ENCODE measurements at regions not wholly inside any gene's neighbourhood (a gene's known extent, or its start where the extent isn't known, plus 50 kb on each side); places are given as distances from the start of the nearest gene placed in this dataset.

DNA sequence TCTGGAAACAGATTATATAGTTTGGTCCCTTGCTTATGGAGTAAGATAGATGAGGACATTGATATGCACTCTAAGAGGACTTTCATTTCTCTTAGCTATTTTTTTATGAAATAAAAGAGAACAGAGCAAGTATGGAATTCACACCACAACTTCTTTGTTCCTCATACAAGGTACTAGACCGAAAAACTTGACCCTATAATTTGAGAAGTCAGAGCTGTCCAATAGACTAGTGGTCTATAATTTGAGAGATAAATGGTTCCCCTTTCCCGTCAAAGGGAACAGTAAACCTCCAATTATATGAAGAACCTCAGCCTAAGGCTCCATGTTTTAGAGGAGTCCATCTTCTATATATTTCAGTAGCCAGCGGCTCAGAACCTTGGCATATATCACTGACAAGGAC, 58.5 kb upstream of the HIF1A start:
- no peak for DNase-seq (ENCODE audit: extremely low spot score)
- H3K36me3 ChIP-seq = no peaks in the 10 kb centered on the region
- H3K27ac ChIP-seq (replicated peaks in 1 of 4) = no peak overlapping the region
- WGBS = 82% methylated on average over 3 of the region's 3 CpGs
- H3K27me3 ChIP-seq = no peaks in the 10 kb centered on the region
- intact Hi-C loops (cut with DNase I) = no loop called here
- H3K9me3 ChIP-seq = no peaks in the 10 kb centered on the region
- H3K4me1 ChIP-seq = peaks cover 8 to 11% (median 10%) of the 10 kb centered on the region in 4 donors
- no peak overlapping the region for H3K4me3 ChIP-seq
- TF ChIP-seq POLR2A (IDR thresholded peaks at IDR 0.05; ENCODE audit: low read depth) = no peak
- TF ChIP-seq POLR2AphosphoS5 (IDR thresholded peaks at IDR 0.05) = no peak
- TF ChIP-seq, protein P1, sequence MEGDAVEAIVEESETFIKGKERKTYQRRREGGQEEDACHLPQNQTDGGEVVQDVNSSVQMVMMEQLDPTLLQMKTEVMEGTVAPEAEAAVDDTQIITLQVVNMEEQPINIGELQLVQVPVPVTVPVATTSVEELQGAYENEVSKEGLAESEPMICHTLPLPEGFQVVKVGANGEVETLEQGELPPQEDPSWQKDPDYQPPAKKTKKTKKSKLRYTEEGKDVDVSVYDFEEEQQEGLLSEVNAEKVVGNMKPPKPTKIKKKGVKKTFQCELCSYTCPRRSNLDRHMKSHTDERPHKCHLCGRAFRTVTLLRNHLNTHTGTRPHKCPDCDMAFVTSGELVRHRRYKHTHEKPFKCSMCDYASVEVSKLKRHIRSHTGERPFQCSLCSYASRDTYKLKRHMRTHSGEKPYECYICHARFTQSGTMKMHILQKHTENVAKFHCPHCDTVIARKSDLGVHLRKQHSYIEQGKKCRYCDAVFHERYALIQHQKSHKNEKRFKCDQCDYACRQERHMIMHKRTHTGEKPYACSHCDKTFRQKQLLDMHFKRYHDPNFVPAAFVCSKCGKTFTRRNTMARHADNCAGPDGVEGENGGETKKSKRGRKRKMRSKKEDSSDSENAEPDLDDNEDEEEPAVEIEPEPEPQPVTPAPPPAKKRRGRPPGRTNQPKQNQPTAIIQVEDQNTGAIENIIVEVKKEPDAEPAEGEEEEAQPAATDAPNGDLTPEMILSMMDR (IDR thresholded peaks at IDR 0.05) = no peak
- TF ChIP-seq EP300 (IDR thresholded peaks at IDR 0.05) = no peak

- Histone ChIP-seq H3K27ac (replicated peaks in 1 of 4) (no peak overlapping the region), H3K36me3 (no peaks in the 10 kb centered on the region), H3K4me1 (peaks cover 10 to 17% (median 10%) of the 10 kb centered on the region in 4 donors), H3K27me3 (no peaks in the 10 kb centered on the region), H3K4me3 (no peak overlapping the region), H3K9me3 (no peaks in the 10 kb centered on the region)
- no peak for DNase-seq (ENCODE audit: extremely low spot score)
- intact Hi-C loops (cut with DNase I) = no loop called here
- WGBS = 88% methylated on average over 12 of the region's 12 CpGs
- TF ChIP-seq, protein P1 (IDR thresholded peaks at IDR 0.05) = no peak
- TF ChIP-seq POLR2AphosphoS5 (IDR thresholded peaks at IDR 0.05) = no peak
- TF ChIP-seq POLR2A (IDR thresholded peaks at IDR 0.05; ENCODE audit: low read depth) = no peak
- no peak for TF ChIP-seq EP300 (IDR thresholded peaks at IDR 0.05)
Observed at GRCh38 chr14:61638595-61639387, 56.5 kb upstream of the HIF1A start.

GRCh38 chr14:61640158-61641136, 54.9 kb upstream of the HIF1A start:
- H3K27me3 ChIP-seq = no peaks in the 10 kb centered on the region
- H3K4me3 ChIP-seq = no peak overlapping the region
- H3K4me1 ChIP-seq = peaks cover 10 to 17% (median 10%) of the 10 kb centered on the region in 4 donors
- WGBS = 72% methylated on average over 14 of the region's 14 CpGs
- H3K9me3 ChIP-seq = no peaks in the 10 kb centered on the region
- no peaks in the 10 kb centered on the region for H3K36me3 ChIP-seq
- peak overlapping the region; percentile 50 to 70 (median 66) for H3K27ac ChIP-seq (replicated peaks in 1 of 4)
- no peak for DNase-seq (ENCODE audit: extremely low spot score)
- intact Hi-C loops (cut with DNase I) = no loop called here
- TF ChIP-seq, protein P1 (IDR thresholded peaks at IDR 0.05) = no peak
- TF ChIP-seq EP300 (IDR thresholded peaks at IDR 0.05) (no peak), POLR2AphosphoS5 (IDR thresholded peaks at IDR 0.05) (no peak), POLR2A (IDR thresholded peaks at IDR 0.05; ENCODE audit: low read depth) (no peak)

GRCh38 chr14:61641914-61642613, 53.2 kb upstream of the HIF1A start:
- TF ChIP-seq POLR2AphosphoS5 (IDR thresholded peaks at IDR 0.05) (no peak), POLR2A (IDR thresholded peaks at IDR 0.05; ENCODE audit: low read depth) (no peak), EP300 (IDR thresholded peaks at IDR 0.05) (no peak)
- TF ChIP-seq, protein P1 (IDR thresholded peaks at IDR 0.05) = no peak
- Histone ChIP-seq H3K4me3 (no peak overlapping the region), H3K27me3 (no peaks in the 10 kb centered on the region), H3K27ac (replicated peaks in 1 of 4) (peak overlapping the region in 1 of 4 donors; percentile 70), H3K4me1 (peaks cover 10 to 17% (median 10%) of the 10 kb centered on the region in 4 donors), H3K36me3 (no peaks in the 10 kb centered on the region), H3K9me3 (no peaks in the 10 kb centered on the region)
- DNase-seq (ENCODE audit: extremely low spot score) = no peak
- intact Hi-C loops (cut with DNase I) = no loop called here
- 57% methylated on average over 6 of the region's 6 CpGs for WGBS
